HG03103 (cell line): ENCODE measurements at regions not wholly inside any gene's neighbourhood (a gene's known extent, or its start where the extent isn't known, plus 50 kb on each side); places are given as distances from the start of the nearest gene placed in this dataset.
A peak's percentile ranks its signal among the peaks of the same experiment; 100 is the strongest.
"Not testable (repeated sequence)": the region's sequence is repeated elsewhere in the genome, so short reads cannot be mapped to it uniquely, and the experiment has no call there.

ENCODE experiments used
- ATAC-seq: cut with Tn5 transposase; IDR thresholded peaks from one replicate; pipeline ENCODE4 v1.9.1; 2021; ENCODE audit warnings: low read depth; ENCODE audit not compliant: unreplicated experiment

DNA sequence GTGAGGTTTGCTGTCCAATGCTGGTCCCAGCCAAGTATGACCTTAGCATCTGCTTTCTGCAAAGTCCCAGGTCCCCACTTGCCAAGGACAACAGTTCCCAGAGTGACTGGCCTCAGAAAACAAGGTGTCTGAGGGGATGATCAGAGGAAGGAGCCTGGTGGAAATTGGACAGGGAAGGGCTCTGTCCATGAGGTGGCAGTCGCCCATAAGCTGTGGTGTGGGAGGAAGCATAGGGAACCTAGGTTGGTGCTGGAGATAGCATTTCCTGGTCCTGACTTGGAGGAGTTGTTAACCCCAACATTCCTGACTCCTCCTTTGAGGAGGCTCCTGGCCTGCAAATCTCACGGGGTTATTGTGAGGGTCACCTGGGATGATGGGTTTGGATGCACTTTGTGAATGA lies 77.8 kb downstream of the LIMS4 start:
- not testable (repeated sequence) for ATAC-seq

GRCh38 chr2:110392366-110392765 lies 80.2 kb downstream of the LIMS4 start:
- ATAC-seq, result not testable (repeated sequence)

GRCh38 chr2:110391035-110391418 lies 81.6 kb downstream of the LIMS4 start:
- not testable (repeated sequence) for ATAC-seq

DNA sequence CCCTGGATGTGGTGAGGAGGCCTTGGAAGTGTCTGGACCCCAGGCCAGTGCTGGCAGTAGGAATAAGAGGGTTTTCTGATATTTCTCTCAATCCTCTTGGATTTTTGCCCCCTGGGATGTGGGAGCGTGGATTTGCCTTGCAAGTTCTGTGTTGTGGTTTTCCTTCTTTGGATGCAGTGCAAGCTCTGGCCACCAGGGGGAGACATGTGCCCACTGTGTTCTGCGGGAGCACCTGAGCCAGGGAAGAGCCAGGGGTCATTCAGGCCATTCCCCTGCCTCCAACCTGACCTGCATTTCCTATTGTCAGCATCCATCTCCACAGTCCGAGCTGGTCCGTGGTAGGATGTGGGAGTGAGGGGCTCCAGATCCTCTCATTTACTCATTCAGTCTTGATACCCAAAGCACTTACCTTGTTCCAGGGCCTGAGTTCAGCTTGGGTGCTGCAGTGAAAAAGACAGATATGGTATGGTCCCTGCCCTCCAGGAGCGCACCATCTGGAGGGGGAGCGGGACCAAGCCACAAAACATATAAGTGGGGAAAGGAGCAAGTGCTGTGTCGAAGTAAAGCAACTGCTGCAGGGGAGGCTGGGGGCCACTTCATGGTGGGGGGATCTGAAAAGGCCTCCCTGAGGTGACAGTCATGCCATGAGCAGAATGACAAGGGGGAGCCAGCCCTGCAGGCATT lies 82.1 kb downstream of the LIMS4 start:
- not testable (repeated sequence) for ATAC-seq

GRCh38 chr2:110387044-110387443 lies 85.6 kb downstream of the LIMS4 start:
- not testable (repeated sequence) for ATAC-seq

GRCh38 chr2:110386546-110386945 lies 86.1 kb downstream of the LIMS4 start:
- not testable (repeated sequence) for ATAC-seq

DNA sequence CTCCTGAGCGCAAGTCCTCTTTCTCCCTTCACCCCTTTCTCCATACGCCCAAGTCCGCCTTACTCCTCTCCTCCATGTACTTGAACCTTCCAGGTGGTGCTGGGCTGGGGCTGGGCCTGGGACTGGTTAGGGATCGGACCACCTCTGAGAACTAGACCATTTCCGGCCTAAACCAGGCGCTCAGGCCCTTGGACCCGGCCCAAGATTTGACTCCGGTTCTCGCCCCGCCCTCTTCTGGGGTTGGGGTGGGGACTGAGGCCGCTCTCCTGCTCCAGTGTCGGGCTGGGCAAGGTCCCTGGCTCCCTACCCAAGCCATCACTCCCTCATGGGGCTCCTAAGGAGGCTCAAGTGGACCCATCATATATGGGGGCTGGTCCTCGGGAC lies 87.9 kb downstream of the LIMS4 start:
- ATAC-seq, result not testable (repeated sequence)

- not testable (repeated sequence) for ATAC-seq
These were observed 88.4 kb downstream of the LIMS4 start for GRCh38 chr2:110384109-110384735.

DNA sequence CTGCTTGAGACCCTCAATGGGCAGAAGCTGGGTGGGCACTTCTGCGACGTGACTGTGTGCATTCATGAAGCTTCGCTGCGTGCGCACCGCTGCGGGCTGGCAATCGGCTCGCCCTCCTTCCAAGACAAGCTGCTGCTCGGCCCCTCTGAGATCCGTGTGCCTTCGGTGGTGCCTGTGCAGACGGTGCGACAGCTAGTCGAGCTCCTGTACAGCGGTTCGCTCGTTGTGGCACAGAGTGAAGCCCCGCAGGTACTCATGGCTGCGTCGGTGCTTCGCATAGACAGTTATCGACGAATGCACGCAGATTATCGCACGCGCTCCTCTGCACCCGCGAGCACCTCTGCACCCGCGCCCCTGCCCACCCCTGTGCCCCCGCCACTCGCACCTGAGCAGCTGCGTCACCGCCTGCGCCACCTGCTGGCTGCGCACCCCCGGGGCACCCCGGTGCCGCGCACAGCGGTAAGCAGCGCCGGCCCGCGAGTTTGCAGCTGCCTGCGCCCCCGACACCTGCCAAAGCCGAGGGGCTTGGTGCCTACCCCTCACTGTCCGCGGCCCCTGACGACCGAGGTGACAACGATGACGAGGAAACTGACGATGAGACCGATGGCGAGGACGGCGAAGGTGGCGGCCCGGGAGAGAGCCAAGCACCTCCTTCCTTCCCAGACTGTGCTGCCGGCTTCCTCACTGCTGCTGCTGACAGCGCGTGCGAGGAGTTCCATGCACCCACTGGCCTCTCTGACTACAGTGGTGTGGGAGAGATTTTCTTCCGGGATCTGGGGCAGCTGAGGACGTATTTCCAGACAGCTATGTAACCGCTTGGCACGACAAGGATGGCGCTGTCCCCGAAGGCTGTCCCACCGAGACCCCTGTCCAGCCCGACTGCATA lies 89.2 kb downstream of the LIMS4 start:
- peak; percentile 62 for ATAC-seq

GRCh38 chr2:110373519-110373918 lies 99.1 kb downstream of the LIMS4 start:
- not testable (repeated sequence) for ATAC-seq

DNA sequence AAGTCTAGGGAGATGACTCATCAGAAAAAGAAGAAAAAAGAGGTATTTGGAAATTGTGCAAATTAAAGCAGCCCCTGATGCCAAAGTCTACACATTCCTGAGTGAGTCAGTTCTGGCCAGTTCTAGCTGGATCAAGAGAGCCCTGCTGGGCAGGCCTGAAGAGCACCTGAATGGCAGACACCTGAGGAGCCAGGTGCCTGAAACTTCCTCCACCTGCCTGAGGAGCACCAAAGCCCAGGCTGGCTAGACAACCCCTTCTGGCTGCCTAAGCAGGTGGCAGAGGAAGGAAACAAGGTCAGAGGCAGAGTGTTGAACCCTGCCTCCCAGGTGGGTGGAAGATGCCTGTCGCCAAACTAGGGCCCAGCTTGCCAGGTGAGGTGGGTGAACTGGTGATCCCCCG lies 101.0 kb downstream of the LIMS4 start:
- ATAC-seq, result not testable (repeated sequence)

DNA sequence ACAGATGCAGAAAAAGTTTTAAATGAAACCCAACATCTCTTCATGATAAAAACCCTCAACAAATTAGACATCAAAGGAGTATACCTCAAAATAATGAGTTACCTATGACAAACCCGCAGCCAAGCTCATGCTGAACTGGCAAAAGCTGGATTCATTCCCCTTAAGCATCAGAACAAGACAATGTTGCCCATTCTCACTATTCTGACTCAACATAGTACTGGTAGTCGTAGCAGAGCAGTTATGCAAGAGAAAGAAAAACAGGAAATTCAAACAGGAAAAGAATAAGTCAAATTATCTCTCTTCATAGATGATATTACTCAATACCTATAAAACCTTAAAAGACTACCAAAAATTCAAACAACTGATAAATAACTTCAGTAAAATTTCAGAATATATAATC lies 115.0 kb downstream of the LIMS4 start:
- ATAC-seq, result not testable (repeated sequence)

DNA sequence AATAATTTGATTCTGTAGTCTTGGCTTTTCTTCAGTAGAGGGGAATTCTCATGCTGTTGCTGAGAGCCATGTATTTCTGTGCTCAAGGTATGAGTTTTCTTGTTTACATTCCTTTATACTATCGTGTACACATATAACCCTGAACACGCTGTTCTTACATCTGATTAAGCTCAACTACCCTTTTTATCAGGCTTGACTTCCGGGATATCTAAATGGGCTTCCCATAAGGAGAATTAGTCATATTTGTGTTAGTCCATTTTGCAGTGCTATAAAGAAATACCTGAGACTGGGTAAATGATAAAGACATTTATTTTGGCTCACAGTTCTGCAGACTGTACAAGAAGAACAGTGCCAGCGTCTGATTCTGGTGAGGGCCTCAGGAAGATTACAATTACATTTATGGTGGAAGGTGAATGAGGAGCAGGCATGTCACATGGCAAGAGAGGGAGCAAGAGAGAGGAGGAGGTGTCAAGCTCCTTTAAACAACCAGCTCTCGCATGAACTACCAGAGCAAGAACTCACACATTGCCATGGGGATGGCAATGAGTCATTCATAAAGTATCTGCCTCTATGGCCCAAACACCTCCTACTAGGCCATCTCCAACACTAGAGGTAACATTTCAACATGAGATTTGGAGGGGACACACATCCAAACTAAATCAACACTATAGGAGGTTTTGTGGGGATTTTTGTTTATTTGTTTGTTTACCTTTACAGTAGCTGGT lies 118.2 kb downstream of the LIMS4 start:
- not testable (repeated sequence) for ATAC-seq

DNA sequence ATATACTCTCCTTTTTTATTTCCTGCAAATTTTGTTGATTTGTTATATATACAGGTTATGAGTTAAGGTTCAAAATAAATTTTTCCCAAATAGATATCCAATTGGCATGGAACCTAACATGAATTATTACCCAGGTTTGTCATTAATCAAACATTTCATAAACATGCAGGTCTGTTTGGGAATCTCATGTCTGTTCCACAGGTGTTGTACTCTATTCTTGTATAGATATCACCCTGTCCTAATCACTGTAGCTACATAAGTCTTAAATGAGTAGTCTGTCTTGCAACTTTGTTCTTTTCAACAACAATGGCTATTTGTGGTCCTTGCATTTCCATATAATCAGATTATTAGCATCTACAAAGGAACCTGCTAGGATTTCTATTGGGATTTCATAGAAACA lies 121.9 kb downstream of the LIMS4 start:
- not testable (repeated sequence) for ATAC-seq

DNA sequence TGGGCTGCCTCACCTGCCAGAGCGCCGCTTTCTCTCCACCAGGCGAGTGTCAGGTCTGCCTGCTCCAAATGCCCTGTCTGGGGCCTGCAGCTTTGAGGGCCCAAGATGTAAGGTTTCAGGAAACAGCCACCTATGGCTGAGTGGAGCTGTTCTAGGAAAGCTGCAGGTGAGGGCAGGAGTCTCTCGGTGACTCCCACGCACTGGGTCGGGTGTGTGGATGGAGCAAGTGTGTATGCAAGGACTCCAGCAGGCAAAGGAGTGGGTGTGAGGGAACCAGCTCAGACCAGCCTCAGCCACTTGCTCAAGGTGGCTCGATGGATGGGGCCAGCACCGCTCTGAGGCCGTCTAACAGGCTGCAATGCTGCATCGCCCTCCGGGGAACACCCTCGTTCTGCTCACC lies 123.7 kb downstream of the LIMS4 start:
- ATAC-seq, result not testable (repeated sequence)

DNA sequence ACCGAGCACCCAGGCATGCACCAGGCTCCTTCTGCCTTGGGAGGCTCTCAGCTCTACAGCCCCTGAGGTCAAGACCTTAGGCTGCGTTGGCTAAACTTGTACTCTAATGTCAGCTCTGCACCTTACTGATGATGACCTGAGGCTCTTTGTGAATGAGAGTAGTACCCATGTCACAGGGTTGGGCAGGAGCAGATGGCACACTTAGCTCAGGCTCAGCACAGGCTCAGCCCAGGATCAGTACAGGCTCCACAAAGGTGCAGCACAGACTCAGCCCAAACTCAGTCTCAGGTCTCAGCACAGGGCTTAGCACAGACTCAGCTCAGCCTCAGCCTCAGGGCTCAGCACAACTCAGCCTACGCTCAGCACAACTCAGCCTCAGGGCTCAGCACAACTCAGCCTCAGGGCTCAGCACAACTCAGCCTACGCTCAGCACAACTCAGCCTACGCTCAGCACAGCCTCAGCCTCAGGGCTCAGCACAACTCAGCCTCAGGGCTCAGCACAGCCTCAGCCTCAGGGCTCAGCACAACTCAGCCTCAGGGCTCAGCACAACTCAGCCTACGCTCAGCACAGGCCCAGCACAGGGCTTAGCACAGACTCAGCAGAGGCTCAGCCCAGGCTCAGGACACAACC lies 128.1 kb downstream of the LIMS4 start:
- not testable (repeated sequence) for ATAC-seq

GRCh38 chr2:110342077-110342476 lies 129.7 kb upstream of the MTLN start:
- not testable (repeated sequence) for ATAC-seq

GRCh38 chr2:110339126-110339525 lies 126.8 kb upstream of the MTLN start:
- ATAC-seq, result not testable (repeated sequence)

GRCh38 chr2:110338277-110339003 lies 126.1 kb upstream of the MTLN start:
- ATAC-seq, result not testable (repeated sequence)
